Body of pancreas (tissue), 4 donors: ENCODE measurements at regions not wholly inside any gene's neighbourhood (a gene's known extent, or its start where the extent isn't known, plus 50 kb on each side); places are given as distances from the start of the nearest gene placed in this dataset.

Experiments
- ATAC-seq: fragments of 150-250 bp; one replicate; pipeline ENCODE4 v1.9.1; 2016
- DNase-seq, 4 donors: peaks; one replicate each; pipeline ENCODE4 v3.0.0-alpha.2; 2019
- H3K27ac ChIP-seq, 4 donors: fragments of 200-600 bp; sonication (generic); 1 replicate in 3 of 4; 2 replicates in 1 of 4; pipeline versions ENCODE4 v1.5.1 to v1.6.1; 2016 to 2019; ENCODE audit warnings: mild to moderate bottlenecking in 1 of 4, mixed read lengths in 1 of 4, moderate library complexity in 1 of 4
- H3K27me3 ChIP-seq, 2 donors: fragments of 200-600 bp; sonication (generic); one replicate each; pipeline ENCODE4 v1.6.0; 2016; ENCODE audit warnings: mild to moderate bottlenecking in 1 of 2
- H3K36me3 ChIP-seq, 2 donors: fragments of 200-600 bp; sonication (generic); replicated peaks in 1 of 2; 2 replicates each; pipeline ENCODE4 v1.5.1; 2016; ENCODE audit warnings: low read depth in 2 of 2; ENCODE audit not compliant: insufficient read depth in 1 of 2
- H3K4me1 ChIP-seq: fragments of 200-600 bp; sonication (generic); one replicate; pipeline ENCODE4 v1.6.0; 2016
- H3K4me3 ChIP-seq, 2 donors: fragments of 200-600 bp; sonication (generic); 1 replicate in 1 of 2; 2 replicates in 1 of 2; pipeline ENCODE4 v1.5.1; 2016 to 2019
- H3K9me3 ChIP-seq, 3 donors: fragments of 200-600 bp; sonication (generic); 1 replicate in 2 of 3; 2 replicates in 1 of 3; pipeline ENCODE4 v1.5.1; 2016
- CTCF ChIP-seq, 7 experiments: fragments of 450-650 bp in 4 of 7; fragments of 200-600 bp in 3 of 7; sonication (generic) in 3 of 7; IDR thresholded peaks; one replicate each; pipeline ENCODE4 v1.5.1; 2016 to 2019; ENCODE audit warnings: antibody characterized with exemption in 7 of 7
- POLR2A ChIP-seq, 3 donors: fragments of 450-650 bp; IDR thresholded peaks; one replicate each; pipeline ENCODE4 v1.6.1; 2016; ENCODE audit warnings: antibody characterized with exemption in 3 of 3, mild to moderate bottlenecking in 2 of 3
- WGBS, 2 donors: methylation state at CpG; one replicate each; pipeline ENCODE4 v1.1.5; 2017; 5-methylcytosine and 5-hydroxymethylcytosine counted together
- intact Hi-C: fragments of 100-400 bp; cut with DNase I; formaldehyde crosslinking; loops from one replicate; pipeline ENCODE4 v1.15.1; 2023

- ATAC-seq, result no peak
- no peak for DNase-seq
- no peaks in the 10 kb centered on the region for H3K9me3 ChIP-seq
- H3K4me1 ChIP-seq, result no peaks in the 10 kb centered on the region
- TF ChIP-seq POLR2A (IDR thresholded peaks at IDR 0.05), result no peak
- no peak for TF ChIP-seq CTCF (IDR thresholded peaks at IDR 0.05)
- H3K27me3 ChIP-seq, result no peaks in the 10 kb centered on the region
- no peaks in the 10 kb centered on the region for H3K36me3 ChIP-seq
- H3K4me3 ChIP-seq, result no peak overlapping the region
- 44 to 56% methylated on average over 5 of the region's 5 CpGs for WGBS, 2 donors
- no peak overlapping the region for H3K27ac ChIP-seq
- intact Hi-C loops, result no loop called here
These were observed 935.9 kb downstream of the EPHA3 start for GRCh38 chr3:90043287-90043686.

GRCh38 chr3:90044084-90044816, 936.8 kb downstream of the EPHA3 start:
- DNase-seq (no peak), ATAC-seq (no peak)

GRCh38 chr3:90052425-90052950, 945.1 kb downstream of the EPHA3 start:
- no peak for DNase-seq
- TF ChIP-seq CTCF (IDR thresholded peaks at IDR 0.05) (no peak), POLR2A (IDR thresholded peaks at IDR 0.05) (no peak)
- Histone ChIP-seq H3K27me3 (no peaks in the 10 kb centered on the region), H3K9me3 (no peaks in the 10 kb centered on the region), H3K4me1 (no peaks in the 10 kb centered on the region), H3K27ac (no peak overlapping the region), H3K4me3 (no peak overlapping the region), H3K36me3 (no peaks in the 10 kb centered on the region)
- intact Hi-C loops, result no loop called here
- 68 to 79% methylated on average over 3 of the region's 3 CpGs for whole genome bisulfite sequencing, 2 donors
- no peak for ATAC-seq

More at GRCh38 chr3:90044084-90044816, 936.8 kb downstream of the EPHA3 start:
- Histone ChIP-seq H3K27me3 (no peaks in the 10 kb centered on the region), H3K4me3 (no peak overlapping the region), H3K4me1 (no peaks in the 10 kb centered on the region), H3K9me3 (no peaks in the 10 kb centered on the region), H3K27ac (no peak overlapping the region), H3K36me3 (no peaks in the 10 kb centered on the region)
- TF ChIP-seq POLR2A (IDR thresholded peaks at IDR 0.05) (no peak), CTCF (IDR thresholded peaks at IDR 0.05) (no peak)
- WGBS, 2 donors, result 36 to 45% methylated on average over 1 of the region's 1 CpG
- intact Hi-C loops, result no loop called here

- Histone ChIP-seq H3K4me3 (no peak overlapping the region), H3K9me3 (no peaks in the 10 kb centered on the region), H3K27me3 (no peaks in the 10 kb centered on the region), H3K4me1 (no peaks in the 10 kb centered on the region), H3K36me3 (no peaks in the 10 kb centered on the region), H3K27ac (no peak overlapping the region)
- no peak for DNase-seq
- 20 to 25% methylated on average over 1 of the region's 1 CpG for WGBS, 2 donors
- intact Hi-C loops, result no loop called here
- TF ChIP-seq POLR2A (IDR thresholded peaks at IDR 0.05) (no peak), CTCF (IDR thresholded peaks at IDR 0.05) (no peak)
- no peak for ATAC-seq
These were observed 946.9 kb downstream of the EPHA3 start for GRCh38 chr3:90054311-90054710.

- WGBS, 2 donors, result 24 to 32% methylated on average over 2 of the region's 2 CpGs
- Histone ChIP-seq H3K27me3 (no peaks in the 10 kb centered on the region), H3K27ac (no peak overlapping the region), H3K4me3 (no peak overlapping the region), H3K9me3 (no peaks in the 10 kb centered on the region), H3K36me3 (no peaks in the 10 kb centered on the region), H3K4me1 (no peaks in the 10 kb centered on the region)
- DNase-seq, result no peak
- intact Hi-C loops, result no loop called here
- TF ChIP-seq CTCF (IDR thresholded peaks at IDR 0.05), result no peak
- no peak for TF ChIP-seq POLR2A (IDR thresholded peaks at IDR 0.05)
- no peak for ATAC-seq
These were observed 948.2 kb downstream of the EPHA3 start for GRCh38 chr3:90055666-90056065.
